OCI-LY3 (cell line): ENCODE measurements at regions not wholly inside any gene's neighbourhood (a gene's known extent, or its start where the extent isn't known, plus 50 kb on each side); places are given as distances from the start of the nearest gene placed in this dataset.

Experiments
- H2AFZ ChIP-seq: fragments of 200-600, 300-600 bp; shearing (Covaris generic); 2 replicates; pipeline ENCODE4 v1.6.0; 2014; ENCODE audit warnings: antibody characterized with exemption, low read depth, low read length
- H3K27ac ChIP-seq: fragments of 200-600, 300-600 bp; sonication (generic); 2 replicates; pipeline ENCODE4 v1.5.1; 2014; ENCODE audit warnings: mild to moderate bottlenecking, low read length, moderate library complexity, mixed read lengths
- H3K27me3 ChIP-seq: fragments of 200-600, 300-600 bp; sonication (generic); 2 replicates; pipeline ENCODE4 v1.6.1; 2014; ENCODE audit warnings: low read depth, low read length, mixed read lengths
- H3K36me3 ChIP-seq: fragments of 200-600, 300-600 bp; sonication (generic); replicated peaks from 2 replicates; pipeline ENCODE3; 2014; ENCODE audit warnings: low read depth, low read length, mixed read lengths
- H3K4me1 ChIP-seq: fragments of 300-600, 200-600 bp; sonication (generic); 2 replicates; pipeline ENCODE4 v1.6.1; 2014; ENCODE audit warnings: low read length, mixed read lengths
- H3K4me2 ChIP-seq: fragments of 200-600, 300-600 bp; sonication (generic); 2 replicates; pipeline ENCODE4 v1.6.1; 2014; ENCODE audit warnings: low read length, mixed read lengths
- H3K4me3 ChIP-seq: fragments of 300-600, 200-600 bp; sonication (generic); 2 replicates; pipeline ENCODE4 v1.5.1; 2014; ENCODE audit warnings: antibody characterized with exemption, mild to moderate bottlenecking, low read length, moderate library complexity
- H3K79me2 ChIP-seq: fragments of 300-600, 200-600 bp; shearing (Covaris generic); 2 replicates; pipeline ENCODE4 v1.6.1; 2014; ENCODE audit warnings: mild to moderate bottlenecking, low read length, mixed read lengths
- H3K9ac ChIP-seq: fragments of 300-600, 200-600 bp; shearing (Covaris generic); 2 replicates; pipeline ENCODE4 v1.6.0; 2014; ENCODE audit warnings: mild to moderate bottlenecking, low read length, moderate library complexity
- H3K9me3 ChIP-seq: fragments of 200-600, 300-600 bp; shearing (Covaris generic); 2 replicates; pipeline ENCODE4 v1.6.1; 2014; ENCODE audit warnings: low read length, mixed read lengths; ENCODE audit not compliant: insufficient read depth
- H4K20me1 ChIP-seq: fragments of 200-600, 300-600 bp; sonication (generic); 2 replicates; pipeline ENCODE4 v1.6.1; 2016; ENCODE audit warnings: low read length, mixed read lengths; ENCODE audit not compliant: insufficient read depth
- EZH2phosphoT487 ChIP-seq: fragments of 200-600 bp; shearing (Covaris generic); IDR thresholded peaks from 2 replicates; pipeline ENCODE4 v1.6.1; 2018; ENCODE audit warnings: antibody characterized with exemption, mixed run types, low read depth
- TF ChIP-seq, protein P1 (sequence below): fragments of 200-600, 300-600 bp; sonication (generic); IDR thresholded peaks from 2 replicates; pipeline ENCODE4 v1.5.1; 2014; ENCODE audit warnings: antibody characterized with exemption, low read length, low read depth

DNA sequence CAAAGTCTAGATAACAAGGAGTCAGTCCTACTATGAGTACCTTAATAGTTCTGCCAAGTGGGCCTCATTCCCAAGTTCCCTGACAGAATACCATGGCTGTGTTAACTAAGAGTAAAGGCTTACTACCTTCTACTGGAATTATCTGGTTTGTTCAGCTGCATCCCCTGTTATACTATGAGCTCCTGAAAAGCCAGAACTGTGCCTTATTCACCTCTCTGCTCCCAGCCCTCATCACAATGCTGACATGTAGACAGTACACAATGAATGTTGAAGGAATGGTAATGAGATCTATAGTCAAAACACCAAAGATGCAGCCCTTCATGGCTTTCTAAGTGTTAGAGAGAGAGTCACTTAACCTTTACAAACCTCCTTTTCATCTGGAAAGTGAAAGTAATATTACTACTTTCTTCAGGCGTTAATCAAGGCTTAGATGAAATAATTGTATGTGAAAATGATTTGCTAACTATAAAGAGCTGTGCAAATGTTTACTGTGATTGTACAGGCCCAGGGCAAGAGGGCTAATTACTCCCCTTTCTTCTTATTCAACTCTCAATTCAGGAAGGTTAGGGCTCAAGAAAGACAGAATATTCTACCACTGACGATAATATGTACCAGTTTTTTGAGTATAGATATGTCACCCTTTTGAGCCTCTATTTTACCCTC lies 70.3 kb upstream of the MROH9 start:
- H4K20me1 ChIP-seq = no peaks in the 10 kb centered on the region
- H3K4me1 ChIP-seq = peaks cover 7% of the 10 kb centered on the region; the same call in 1 of the 2 replicates
- TF ChIP-seq, protein P1, sequence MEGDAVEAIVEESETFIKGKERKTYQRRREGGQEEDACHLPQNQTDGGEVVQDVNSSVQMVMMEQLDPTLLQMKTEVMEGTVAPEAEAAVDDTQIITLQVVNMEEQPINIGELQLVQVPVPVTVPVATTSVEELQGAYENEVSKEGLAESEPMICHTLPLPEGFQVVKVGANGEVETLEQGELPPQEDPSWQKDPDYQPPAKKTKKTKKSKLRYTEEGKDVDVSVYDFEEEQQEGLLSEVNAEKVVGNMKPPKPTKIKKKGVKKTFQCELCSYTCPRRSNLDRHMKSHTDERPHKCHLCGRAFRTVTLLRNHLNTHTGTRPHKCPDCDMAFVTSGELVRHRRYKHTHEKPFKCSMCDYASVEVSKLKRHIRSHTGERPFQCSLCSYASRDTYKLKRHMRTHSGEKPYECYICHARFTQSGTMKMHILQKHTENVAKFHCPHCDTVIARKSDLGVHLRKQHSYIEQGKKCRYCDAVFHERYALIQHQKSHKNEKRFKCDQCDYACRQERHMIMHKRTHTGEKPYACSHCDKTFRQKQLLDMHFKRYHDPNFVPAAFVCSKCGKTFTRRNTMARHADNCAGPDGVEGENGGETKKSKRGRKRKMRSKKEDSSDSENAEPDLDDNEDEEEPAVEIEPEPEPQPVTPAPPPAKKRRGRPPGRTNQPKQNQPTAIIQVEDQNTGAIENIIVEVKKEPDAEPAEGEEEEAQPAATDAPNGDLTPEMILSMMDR = no peak
- no peak for TF ChIP-seq EZH2phosphoT487
- no peaks in the 10 kb centered on the region for H3K79me2 ChIP-seq
- H3K27ac ChIP-seq = no peak overlapping the region
- H2AFZ ChIP-seq = no peak overlapping the region
- H3K27me3 ChIP-seq = no peaks in the 10 kb centered on the region
- no peaks in the 10 kb centered on the region for H3K9me3 ChIP-seq
- H3K36me3 ChIP-seq = peaks cover 6% of the 10 kb centered on the region
- no peak overlapping the region for H3K9ac ChIP-seq
- peak overlapping the region; percentile 4; the same call in 1 of the 2 replicates for H3K4me2 ChIP-seq
- H3K4me3 ChIP-seq = no peak overlapping the region

DNA sequence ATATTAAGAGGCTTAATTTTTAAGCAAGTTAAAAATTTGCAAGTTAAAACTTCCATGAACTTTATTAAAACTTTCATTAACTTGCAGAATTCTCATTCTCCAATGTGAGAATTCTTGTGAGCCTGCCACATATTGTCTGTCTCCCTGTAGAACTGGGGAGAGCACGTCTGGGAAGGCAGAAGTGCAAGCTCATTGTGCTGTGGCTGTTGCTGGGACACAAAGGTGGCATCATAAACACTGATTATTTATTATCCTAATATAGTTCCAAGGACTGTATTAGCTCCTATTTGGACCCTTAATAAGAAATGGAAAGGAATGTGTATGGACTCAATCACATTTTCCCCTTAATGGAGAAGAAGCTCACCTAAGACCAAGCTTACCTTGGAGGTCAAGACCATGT lies 68.7 kb upstream of the MROH9 start:
- H3K27me3 ChIP-seq = no peaks in the 10 kb centered on the region

DNA sequence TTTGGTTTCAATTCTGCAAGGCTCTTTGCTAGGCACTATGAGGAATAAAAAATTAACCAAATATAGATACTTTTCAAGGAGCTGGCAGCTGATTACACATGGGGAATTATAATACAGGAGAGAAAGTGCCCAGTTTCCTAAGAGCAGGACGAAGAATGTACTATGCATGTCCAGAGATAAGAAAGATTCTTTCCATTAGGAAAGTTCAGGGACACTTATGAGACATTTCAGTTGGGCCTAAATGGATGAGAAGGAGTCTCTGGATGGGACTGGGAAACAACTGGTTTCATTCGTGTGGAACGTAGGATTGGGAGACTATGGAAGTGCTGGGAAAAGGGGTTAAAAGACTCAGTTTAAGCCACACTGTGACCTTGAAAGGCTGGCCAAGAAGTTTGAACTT lies 63.5 kb upstream of the MROH9 start:
- H3K4me3 ChIP-seq = no peak overlapping the region
- TF ChIP-seq, protein P1 = no peak
- TF ChIP-seq EZH2phosphoT487 = no peak
- H2AFZ ChIP-seq = no peak overlapping the region
- H3K9me3 ChIP-seq = no peaks in the 10 kb centered on the region
- 0 out of 2 replicates have a peak overlapping the region, but pooled peaks have one; percentile 48 for H3K4me2 ChIP-seq
- no peaks in the 10 kb centered on the region for H3K79me2 ChIP-seq
- H3K27ac ChIP-seq = no peak overlapping the region
- no peaks in the 10 kb centered on the region for H3K36me3 ChIP-seq
- no peak overlapping the region for H3K9ac ChIP-seq
- H3K4me1 ChIP-seq = peaks cover 22% of the 10 kb centered on the region
- H3K27me3 ChIP-seq = no peaks in the 10 kb centered on the region
- no peaks in the 10 kb centered on the region for H4K20me1 ChIP-seq

More for the DNA sequence above, 68.7 kb upstream of the MROH9 start:
- Histone ChIP-seq H3K9ac (no peak overlapping the region), H3K9me3 (no peaks in the 10 kb centered on the region), H4K20me1 (no peaks in the 10 kb centered on the region), H3K79me2 (no peaks in the 10 kb centered on the region), H3K4me3 (no peak overlapping the region), H3K4me1 (peaks cover 8% of the 10 kb centered on the region; the same call in 1 of the 2 replicates), H3K36me3 (peaks cover 6% of the 10 kb centered on the region), H3K27ac (no peak overlapping the region), H3K4me2 (no peak overlapping the region), H2AFZ (no peak overlapping the region)
- TF ChIP-seq EZH2phosphoT487 = no peak

DNA sequence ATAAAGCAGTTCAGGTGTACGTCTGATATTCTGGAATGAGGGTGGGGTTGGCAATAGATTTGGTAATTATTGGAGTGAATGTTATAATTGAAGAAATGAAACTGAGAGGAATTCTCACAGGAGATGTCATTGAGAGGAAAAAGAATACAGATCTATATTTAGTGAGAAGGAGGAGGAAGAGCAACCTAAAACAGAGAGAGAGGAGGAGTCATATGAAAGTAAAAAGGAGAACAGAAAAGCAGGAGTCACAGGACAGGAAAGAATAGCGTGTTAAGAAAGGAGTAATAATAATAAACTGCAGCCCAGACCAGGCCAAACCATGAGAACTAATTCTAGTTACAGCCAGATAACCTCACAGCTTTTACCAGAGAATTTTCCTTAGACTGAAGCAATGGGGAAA lies 62.7 kb upstream of the MROH9 start:
- TF ChIP-seq EZH2phosphoT487 = no peak
- TF ChIP-seq, protein P1 = no peak
- no peaks in the 10 kb centered on the region for H4K20me1 ChIP-seq
- H3K36me3 ChIP-seq = no peaks in the 10 kb centered on the region
- peak overlapping the region; percentile 20; the same call in 1 of the 2 replicates for H3K4me3 ChIP-seq
- peaks cover 22% of the 10 kb centered on the region for H3K4me1 ChIP-seq
- H2AFZ ChIP-seq = no peak overlapping the region
- H3K4me2 ChIP-seq = peak overlapping the region; percentile 48
- H3K9ac ChIP-seq = no peak overlapping the region
- H3K79me2 ChIP-seq = no peaks in the 10 kb centered on the region
- H3K27me3 ChIP-seq = no peaks in the 10 kb centered on the region
- no peaks in the 10 kb centered on the region for H3K9me3 ChIP-seq
- H3K27ac ChIP-seq = no peak overlapping the region
